Colonic mucosa (tissue), 4 donors: ENCODE measurements at regions not wholly inside any gene's neighbourhood (a gene's known extent, or its start where the extent isn't known, plus 50 kb on each side); places are given as distances from the start of the nearest gene placed in this dataset.

Experiments used
- DNase-seq: peaks from one replicate; pipeline ENCODE4 v3.0.0-alpha.2; 2020
- H3K27ac ChIP-seq: fragments of 200-600 bp; one replicate; pipeline ENCODE4 v1.8.0; 2021
- H3K27me3 ChIP-seq: fragments of 200-600 bp; one replicate; pipeline ENCODE4 v1.8.0; 2021
- H3K36me3 ChIP-seq: fragments of 200-600 bp; one replicate; pipeline ENCODE4 v1.8.0; 2021
- H3K4me1 ChIP-seq: fragments of 200-600 bp; one replicate; pipeline ENCODE4 v1.8.0; 2021; ENCODE audit warnings: mild to moderate bottlenecking
- H3K4me3 ChIP-seq: fragments of 200-600 bp; one replicate; pipeline ENCODE4 v1.8.0; 2021
- H3K9ac ChIP-seq, 2 donors: one replicate each; pipeline ENCODE4 v1.7.0; 2013; ENCODE audit warnings: control low read depth in 2 of 2, low read depth in 2 of 2, low read length in 2 of 2
- H3K9me3 ChIP-seq: fragments of 200-600 bp; one replicate; pipeline ENCODE4 v1.8.0; 2021
- CTCF ChIP-seq: fragments of 200-600 bp; IDR thresholded peaks from one replicate; pipeline ENCODE4 v1.8.0; 2022; ENCODE audit warnings: antibody characterized with exemption, mild to moderate bottlenecking
- intact Hi-C: fragments of 100-400 bp; cut with DNase I; formaldehyde crosslinking; loops from one replicate; pipeline ENCODE4 v1.14.1; 2022
- donor health status: healthy.
- donor health status: DM: no; HTN: no; CAD: no.
- donor health status: DM: no; HTN: no; CAD: no.

- H3K9me3 ChIP-seq: no peaks in the 10 kb centered on the region
- no peaks in the 10 kb centered on the region for H3K27me3 ChIP-seq
- DNase-seq: no peak
- H3K36me3 ChIP-seq: no peaks in the 10 kb centered on the region
- no peak overlapping the region for H3K4me3 ChIP-seq
- no peak overlapping the region for H3K9ac ChIP-seq
- no peak for TF ChIP-seq CTCF
- no peak overlapping the region for H3K27ac ChIP-seq
- intact Hi-C loops: no loop called here
- no peaks in the 10 kb centered on the region for H3K4me1 ChIP-seq
These were observed 616.6 kb downstream of the TBC1D22A start for GRCh38 chr22:47379037-47379436.

- Histone ChIP-seq H3K27me3 (no peaks in the 10 kb centered on the region), H3K27ac (no peak overlapping the region), H3K4me1 (no peaks in the 10 kb centered on the region), H3K9me3 (no peaks in the 10 kb centered on the region), H3K36me3 (no peaks in the 10 kb centered on the region), H3K4me3 (no peak overlapping the region), H3K9ac (no peak overlapping the region)
- no peak for TF ChIP-seq CTCF
- intact Hi-C loops: no loop called here
- DNase-seq: no peak
These were observed 615.6 kb downstream of the TBC1D22A start for GRCh38 chr22:47377926-47378560.

GRCh38 chr22:47376901-47377505, 614.6 kb downstream of the TBC1D22A start:
- Histone ChIP-seq H3K27me3 (no peaks in the 10 kb centered on the region), H3K4me3 (no peak overlapping the region), H3K36me3 (no peaks in the 10 kb centered on the region), H3K27ac (no peak overlapping the region), H3K4me1 (no peaks in the 10 kb centered on the region), H3K9me3 (no peaks in the 10 kb centered on the region), H3K9ac (no peak overlapping the region)
- TF ChIP-seq CTCF: no peak
- intact Hi-C loops: no loop called here
- no peak for DNase-seq

GRCh38 chr22:47376322-47376700, 613.9 kb downstream of the TBC1D22A start:
- no peak for TF ChIP-seq CTCF
- no peak overlapping the region for H3K27ac ChIP-seq
- no peaks in the 10 kb centered on the region for H3K27me3 ChIP-seq
- H3K4me3 ChIP-seq: no peak overlapping the region
- intact Hi-C loops: no loop called here
- no peak overlapping the region for H3K9ac ChIP-seq
- DNase-seq: no peak
- H3K9me3 ChIP-seq: no peaks in the 10 kb centered on the region
- H3K36me3 ChIP-seq: no peaks in the 10 kb centered on the region
- H3K4me1 ChIP-seq: no peaks in the 10 kb centered on the region

- no peak overlapping the region for H3K4me3 ChIP-seq
- H3K27ac ChIP-seq: no peak overlapping the region
- intact Hi-C loops: no loop called here
- no peak overlapping the region for H3K9ac ChIP-seq
- H3K36me3 ChIP-seq: no peaks in the 10 kb centered on the region
- H3K9me3 ChIP-seq: no peaks in the 10 kb centered on the region
- TF ChIP-seq CTCF: no peak
- H3K27me3 ChIP-seq: no peaks in the 10 kb centered on the region
- no peak for DNase-seq
- H3K4me1 ChIP-seq: no peaks in the 10 kb centered on the region
These were observed 613.3 kb downstream of the TBC1D22A start for GRCh38 chr22:47375621-47376321.
